Endodermal cell (in vitro differentiated cells): ENCODE measurements at regions not wholly inside any gene's neighbourhood (a gene's known extent, or its start where the extent isn't known, plus 50 kb on each side); places are given as distances from the start of the nearest gene placed in this dataset.

Experiments
- DNase-seq: peaks from one replicate; pipeline ENCODE4 v3.0.0-alpha.2; 2017
- H3K27ac ChIP-seq: 2 replicates; pipeline ENCODE4 v1.5.1; 2013; ENCODE audit warnings: mild to moderate bottlenecking, low read depth, low read length, moderate library complexity
- H3K27me3 ChIP-seq: 2 replicates; pipeline ENCODE4 v1.6.1; 2013; ENCODE audit warnings: mild to moderate bottlenecking, low read length, moderate library complexity; ENCODE audit not compliant: insufficient read depth, control insufficient read depth, poor library complexity, severe bottlenecking
- H3K36me3 ChIP-seq: 2 replicates; pipeline ENCODE4 v1.7.0; 2013; ENCODE audit warnings: mild to moderate bottlenecking, low read length, moderate library complexity; ENCODE audit not compliant: control insufficient read depth, insufficient read depth
- H3K4me1 ChIP-seq: one replicate; pipeline ENCODE4 v1.7.0; 2013; ENCODE audit warnings: low read length; ENCODE audit not compliant: control insufficient read depth, insufficient read depth
- H3K4me3 ChIP-seq: 2 replicates; pipeline ENCODE4 v1.5.1; 2013; ENCODE audit warnings: mild to moderate bottlenecking, low read length, moderate library complexity
- H3K9ac ChIP-seq: 2 replicates; pipeline ENCODE4 v1.6.1; 2013; ENCODE audit warnings: mild to moderate bottlenecking, low read length, moderate library complexity; ENCODE audit not compliant: poor library complexity, severe bottlenecking; ENCODE audit errors: extremely low read depth
- H3K9me3 ChIP-seq: 2 replicates; pipeline ENCODE4 v1.6.1; 2013; ENCODE audit warnings: mild to moderate bottlenecking, low read length, moderate library complexity; ENCODE audit not compliant: control insufficient read depth
- H3K27ac Mint-ChIP-seq: 2 replicates; pipeline ENCODE4 v1.8.0; 2020; ENCODE audit warnings: mixed read lengths
- H3K27me3 Mint-ChIP-seq: 2 replicates; pipeline ENCODE4 v1.8.0; 2021; ENCODE audit warnings: mild to moderate bottlenecking, mixed read lengths; ENCODE audit not compliant: insufficient read depth
- H3K36me3 Mint-ChIP-seq: 2 replicates; pipeline ENCODE4 v1.8.0; 2020; ENCODE audit warnings: low read depth, mixed read lengths
- H3K4me1 Mint-ChIP-seq: 2 replicates; pipeline ENCODE4 v1.8.0; 2020; ENCODE audit warnings: mixed read lengths
- H3K4me3 Mint-ChIP-seq: 2 replicates; pipeline ENCODE4 v1.8.0; 2020; ENCODE audit warnings: mild to moderate bottlenecking, moderate library complexity, mixed read lengths
- H3K9me3 Mint-ChIP-seq: 2 replicates; pipeline ENCODE4 v1.8.0; 2020; ENCODE audit warnings: mild to moderate bottlenecking, mixed read lengths
- CTCF ChIP-seq: fragments of 200-600 bp; sonication (generic); conservative IDR thresholded peaks from 2 replicates; pipeline ENCODE4 v1.5.0; 2021; ENCODE audit warnings: antibody characterized with exemption, mild to moderate bottlenecking
- WGBS, 2 experiments: methylation state at CpG; one replicate each; pipeline versions ENCODE4 v1.1.5 to v1.1.7; 2013; ENCODE audit warnings: missing lambda C conversion rate in 2 of 2, mixed read lengths in 1 of 2; ENCODE audit not compliant: insufficient coverage in 1 of 2, insufficient read length in 1 of 2; 5-methylcytosine and 5-hydroxymethylcytosine counted together

- Mint-ChIP-seq H3K4me1 (peaks cover 21% of the 10 kb centered on the region), H3K4me3 (no peak overlapping the region), H3K27me3 (no peaks in the 10 kb centered on the region), H3K9me3 (peaks cover 12% of the 10 kb centered on the region), H3K36me3 (no peaks in the 10 kb centered on the region), H3K27ac (no peak overlapping the region)
- Histone ChIP-seq H3K27me3 (no peaks in the 10 kb centered on the region), H3K27ac (no peak overlapping the region), H3K36me3 (no peaks in the 10 kb centered on the region), H3K9ac (no peak overlapping the region), H3K4me3 (no peak overlapping the region), H3K4me1 (no peaks in the 10 kb centered on the region), H3K9me3 (peaks cover 6% of the 10 kb centered on the region)
- DNase-seq, result no peak
- TF ChIP-seq CTCF, result no peak
- WGBS, 2 experiments, result 88 to 100% methylated on average over 1 to 5 of the region's 5 CpGs
Measured at GRCh38 chrX:43560247-43560946, 95.7 kb upstream of the MAOA start.

GRCh38 chrX:43562372-43562771 is 93.7 kb upstream of the MAOA start:
- DNase-seq, result no peak
- 100% methylated on average over 1 of the region's 1 CpG; no CpG with 5 or more reads in 1 of the 2 experiments for WGBS, 2 experiments
- H3K27ac ChIP-seq, result no peak overlapping the region
- peaks cover 12% of the 10 kb centered on the region for H3K9me3 Mint-ChIP-seq
- no peaks in the 10 kb centered on the region for H3K4me1 ChIP-seq
- TF ChIP-seq CTCF, result no peak
- H3K9me3 ChIP-seq, result peaks cover 6% of the 10 kb centered on the region
- H3K27me3 Mint-ChIP-seq, result no peaks in the 10 kb centered on the region
- H3K9ac ChIP-seq, result no peak overlapping the region
- H3K27ac Mint-ChIP-seq, result no peak overlapping the region
- H3K4me1 Mint-ChIP-seq, result peaks cover 4% of the 10 kb centered on the region
- H3K4me3 Mint-ChIP-seq, result no peak overlapping the region
- H3K4me3 ChIP-seq, result no peak overlapping the region
- H3K27me3 ChIP-seq, result no peaks in the 10 kb centered on the region
- H3K36me3 Mint-ChIP-seq, result no peaks in the 10 kb centered on the region
- H3K36me3 ChIP-seq, result no peaks in the 10 kb centered on the region

GRCh38 chrX:43564953-43565352 is 91.1 kb upstream of the MAOA start:
- peak; percentile 18 for TF ChIP-seq CTCF
- Histone ChIP-seq H3K27ac (no peak overlapping the region), H3K9ac (no peak overlapping the region), H3K36me3 (no peaks in the 10 kb centered on the region), H3K4me1 (no peaks in the 10 kb centered on the region), H3K9me3 (peaks cover 6% of the 10 kb centered on the region), H3K27me3 (no peaks in the 10 kb centered on the region), H3K4me3 (no peak overlapping the region)
- Mint-ChIP-seq H3K27ac (no peak overlapping the region), H3K4me3 (no peak overlapping the region), H3K27me3 (no peaks in the 10 kb centered on the region), H3K9me3 (peaks cover 12% of the 10 kb centered on the region), H3K36me3 (no peaks in the 10 kb centered on the region), H3K4me1 (no peaks in the 10 kb centered on the region)
- no peak for DNase-seq
- WGBS, 2 experiments, result 100% methylated on average over 1 of the region's 2 CpGs; no CpG with 5 or more reads in 1 of the 2 experiments
